ACHN (cell line): ENCODE measurements at regions not wholly inside any gene's neighbourhood (a gene's known extent, or its start where the extent isn't known, plus 50 kb on each side); places are given as distances from the start of the nearest gene placed in this dataset.
"Not testable (repeated sequence)": the region's sequence is repeated elsewhere in the genome, so short reads cannot be mapped to it uniquely, and the experiment has no call there.

Experiments
- DNase-seq: peaks from one replicate; pipeline ENCODE4 v3.0.0-alpha.2; 2015
- in situ Hi-C: cut with HindIII; loops from 2 replicates; pipeline ENCODE4 v1.10.0; 2017; ENCODE audit warnings: low sequenced_read_pairs, low pct_ligation_motif_present, low pct_unique_long_range_greater_than_20kb

- in situ Hi-C loops, result no loop called here
- DNase-seq, result no peak
These were observed 278.1 kb downstream of the TCERG1L start for GRCh38 chr10:131033166-131034085.

- in situ Hi-C loops, result no loop called here
- no peak for DNase-seq
These were observed 277.1 kb downstream of the TCERG1L start for GRCh38 chr10:131034451-131034850.

- in situ Hi-C loops, result no loop called here
- no peak for DNase-seq
These were observed 275.7 kb downstream of the TCERG1L start for GRCh38 chr10:131035779-131036178.

- no peak for DNase-seq
- in situ Hi-C loops, result no loop called here
These were observed 273.5 kb downstream of the TCERG1L start for GRCh38 chr10:131038056-131038455.

GRCh38 chr10:131041031-131041430 is 270.5 kb downstream of the TCERG1L start:
- no peak for DNase-seq
- in situ Hi-C loops, result no loop called here

GRCh38 chr10:131041441-131041840 is 270.1 kb downstream of the TCERG1L start:
- DNase-seq, result no peak
- in situ Hi-C loops, result no loop called here

GRCh38 chr10:131042015-131042414 is 269.5 kb downstream of the TCERG1L start:
- DNase-seq, in situ Hi-C loops: not testable (repeated sequence)
